ENCODE measurements at regions not wholly inside any gene's neighbourhood (a gene's known extent, or its start where the extent isn't known, plus 50 kb on each side); places are given as distances from the start of the nearest gene placed in this dataset.

- Histone ChIP-seq H3K79me2 (ENCODE audit: insufficient read depth, low read length) (no peaks in the 10 kb centered on the region), H3K36me3 (replicated peaks in 1 of 2; ENCODE audit: control insufficient read depth in 1 of 2, insufficient read depth in 2 of 2, low read length in 2 of 2) (no peaks in the 10 kb centered on the region), H3K4me1 (ENCODE audit: insufficient read depth, low read length) (no peaks in the 10 kb centered on the region), H2AFZ (ENCODE audit: low read length) (no peak overlapping the region), H4K20me1 (ENCODE audit: insufficient read depth, low read length) (no peaks in the 10 kb centered on the region), H3K4me2 (ENCODE audit: low read depth, low read length) (no peak overlapping the region), H3K9ac (ENCODE audit: insufficient read depth, low read depth, low read length) (no peak overlapping the region), H3K27ac (ENCODE audit: extremely low read length, insufficient read depth, low read length) (no peak overlapping the region), H3K27me3 (ENCODE audit: control insufficient read depth in 1 of 2, insufficient read depth in 2 of 2, low read length in 2 of 2) (no peaks in the 10 kb centered on the region; a peak in 1 of 5 replicates), H3K4me3 (replicated peaks in 1 of 3; ENCODE audit: insufficient read depth in 1 of 3, low read depth in 2 of 3, low read length in 3 of 3) (no peak overlapping the region), H3K9me3 (ENCODE audit: low read length) (no peaks in the 10 kb centered on the region)
- no peak for FAIRE-seq
- no TSS peak for BruUV-seq (replicated peaks)
- intact Hi-C loops (cut with micrococcal nuclease; ENCODE audit: unreplicated experiment), result no loop called here
- ChIA-PET POLR2A (no interaction called here), CTCF (ENCODE audit: low intra/inter-chr PET ratio, low total read pairs) (no interaction called here)
- no peak for ATAC-seq
- DNase-seq (ENCODE audit: low spot score), result no peak
- in situ Hi-C loops (cut with HindIII; ENCODE audit: extremely low pct_ligation_motif_present, low pct_unique_long_range_greater_than_20kb), result no loop called here
- 63% methylated on average over 4 of the region's 4 CpGs for WGBS (ENCODE audit: low lambda C conversion rate)
- TF ChIP-seq ZKSCAN5 (CRISPR knock-in tag; IDR thresholded peaks at IDR 0.05) (no peak), IRF2 (CRISPR knock-in tag; IDR thresholded peaks at IDR 0.05) (no peak), ZNF512 (CRISPR knock-in tag; IDR thresholded peaks at IDR 0.05) (no peak), ZNF263 (CRISPR knock-in tag; IDR thresholded peaks at IDR 0.05) (no peak), KMT2B (CRISPR knock-in tag; IDR thresholded peaks at IDR 0.05) (no peak), ZNF251 (CRISPR knock-in tag; IDR thresholded peaks at IDR 0.05) (no peak), SNRNP70 (IDR thresholded peaks at IDR 0.05; ENCODE audit: low read depth, low read length) (no peak), IKZF5 (CRISPR knock-in tag; IDR thresholded peaks at IDR 0.05) (no peak), ZNF180 (CRISPR knock-in tag; IDR thresholded peaks at IDR 0.05; ENCODE audit: borderline replicate concordance, low read depth) (no peak), KIAA2018 (CRISPR knock-in tag; IDR thresholded peaks at IDR 0.05; ENCODE audit: borderline replicate concordance) (no peak), PRDM15 (CRISPR knock-in tag; IDR thresholded peaks at IDR 0.05) (no peak)
These were observed 127.0 kb upstream of the MAN1A1 start for GRCh38 chr6:119476554-119476953.
